Endodermal cell (in vitro differentiated cells): ENCODE measurements at regions not wholly inside any gene's neighbourhood (a gene's known extent, or its start where the extent isn't known, plus 50 kb on each side); places are given as distances from the start of the nearest gene placed in this dataset.

Experiments
- DNase-seq: peaks from one replicate; pipeline ENCODE4 v3.0.0-alpha.2; 2017
- H3K27ac ChIP-seq: 2 replicates; pipeline ENCODE4 v1.5.1; 2013; ENCODE audit warnings: mild to moderate bottlenecking, low read depth, low read length, moderate library complexity
- H3K27me3 ChIP-seq: 2 replicates; pipeline ENCODE4 v1.6.1; 2013; ENCODE audit warnings: mild to moderate bottlenecking, low read length, moderate library complexity; ENCODE audit not compliant: insufficient read depth, control insufficient read depth, poor library complexity, severe bottlenecking
- H3K36me3 ChIP-seq: 2 replicates; pipeline ENCODE4 v1.7.0; 2013; ENCODE audit warnings: mild to moderate bottlenecking, low read length, moderate library complexity; ENCODE audit not compliant: control insufficient read depth, insufficient read depth
- H3K4me1 ChIP-seq: one replicate; pipeline ENCODE4 v1.7.0; 2013; ENCODE audit warnings: low read length; ENCODE audit not compliant: control insufficient read depth, insufficient read depth
- H3K4me3 ChIP-seq: 2 replicates; pipeline ENCODE4 v1.5.1; 2013; ENCODE audit warnings: mild to moderate bottlenecking, low read length, moderate library complexity
- H3K9ac ChIP-seq: 2 replicates; pipeline ENCODE4 v1.6.1; 2013; ENCODE audit warnings: mild to moderate bottlenecking, low read length, moderate library complexity; ENCODE audit not compliant: poor library complexity, severe bottlenecking; ENCODE audit errors: extremely low read depth
- H3K9me3 ChIP-seq: 2 replicates; pipeline ENCODE4 v1.6.1; 2013; ENCODE audit warnings: mild to moderate bottlenecking, low read length, moderate library complexity; ENCODE audit not compliant: control insufficient read depth
- H3K27ac Mint-ChIP-seq: 2 replicates; pipeline ENCODE4 v1.8.0; 2020; ENCODE audit warnings: mixed read lengths
- H3K27me3 Mint-ChIP-seq: 2 replicates; pipeline ENCODE4 v1.8.0; 2021; ENCODE audit warnings: mild to moderate bottlenecking, mixed read lengths; ENCODE audit not compliant: insufficient read depth
- H3K36me3 Mint-ChIP-seq: 2 replicates; pipeline ENCODE4 v1.8.0; 2020; ENCODE audit warnings: low read depth, mixed read lengths
- H3K4me1 Mint-ChIP-seq: 2 replicates; pipeline ENCODE4 v1.8.0; 2020; ENCODE audit warnings: mixed read lengths
- H3K4me3 Mint-ChIP-seq: 2 replicates; pipeline ENCODE4 v1.8.0; 2020; ENCODE audit warnings: mild to moderate bottlenecking, moderate library complexity, mixed read lengths
- H3K9me3 Mint-ChIP-seq: 2 replicates; pipeline ENCODE4 v1.8.0; 2020; ENCODE audit warnings: mild to moderate bottlenecking, mixed read lengths
- CTCF ChIP-seq: fragments of 200-600 bp; sonication (generic); conservative IDR thresholded peaks from 2 replicates; pipeline ENCODE4 v1.5.0; 2021; ENCODE audit warnings: antibody characterized with exemption, mild to moderate bottlenecking
- WGBS, 2 experiments: methylation state at CpG; one replicate each; pipeline versions ENCODE4 v1.1.5 to v1.1.7; 2013; ENCODE audit warnings: missing lambda C conversion rate in 2 of 2, mixed read lengths in 1 of 2; ENCODE audit not compliant: insufficient coverage in 1 of 2, insufficient read length in 1 of 2; 5-methylcytosine and 5-hydroxymethylcytosine counted together

- TF ChIP-seq CTCF: no peak
- Histone ChIP-seq H3K4me1 (peaks cover 6% of the 10 kb centered on the region), H3K9ac (no peak overlapping the region), H3K9me3 (no peaks in the 10 kb centered on the region), H3K36me3 (no peaks in the 10 kb centered on the region), H3K27ac (no peak overlapping the region), H3K4me3 (no peak overlapping the region), H3K27me3 (peaks cover 17% of the 10 kb centered on the region)
- Mint-ChIP-seq H3K27ac (no peak overlapping the region), H3K36me3 (no peaks in the 10 kb centered on the region), H3K27me3 (peaks cover 47% of the 10 kb centered on the region), H3K9me3 (no peaks in the 10 kb centered on the region), H3K4me3 (no peak overlapping the region), H3K4me1 (peaks cover 10% of the 10 kb centered on the region)
- DNase-seq: no peak
- WGBS, 2 experiments: 94 to 100% methylated on average over 1 to 3 of the region's 3 CpGs
Observed at GRCh38 chr9:108186642-108187395, 669.0 kb downstream of the ACTL7B start.

DNA sequence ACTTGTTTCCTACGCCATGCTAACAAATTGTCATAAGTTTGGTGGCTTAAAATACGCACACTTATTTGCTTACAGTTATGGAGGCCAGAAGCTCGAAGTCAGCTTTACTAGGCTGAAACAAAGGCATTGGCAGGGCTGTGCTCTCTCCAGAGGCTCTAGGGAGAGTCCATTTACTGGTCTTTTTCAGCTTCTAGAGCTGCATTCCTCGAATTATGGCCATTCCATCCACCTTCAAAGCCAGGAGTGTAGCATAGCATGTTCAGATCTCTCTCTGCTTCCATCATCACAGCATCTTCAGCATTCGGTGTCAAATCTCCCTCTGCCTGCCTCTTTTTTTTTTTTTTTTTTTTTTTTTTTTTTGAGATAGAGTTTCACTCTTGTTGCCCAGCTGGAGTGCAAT, 670.2 kb downstream of the ACTL7B start:
- Histone ChIP-seq H3K27ac (no peak overlapping the region), H3K9ac (no peak overlapping the region), H3K4me3 (no peak overlapping the region), H3K9me3 (no peaks in the 10 kb centered on the region), H3K4me1 (peaks cover 6% of the 10 kb centered on the region), H3K27me3 (peaks cover 17% of the 10 kb centered on the region), H3K36me3 (no peaks in the 10 kb centered on the region)
- H3K4me3 Mint-ChIP-seq: no peak overlapping the region
- WGBS, 2 experiments: 91 to 97% methylated on average over 4 to 5 of the region's 5 CpGs
- peaks cover 10% of the 10 kb centered on the region for H3K4me1 Mint-ChIP-seq
- H3K27ac Mint-ChIP-seq: no peak overlapping the region
- H3K27me3 Mint-ChIP-seq: peaks cover 47% of the 10 kb centered on the region
- H3K36me3 Mint-ChIP-seq: no peaks in the 10 kb centered on the region
- TF ChIP-seq CTCF: no peak
- H3K9me3 Mint-ChIP-seq: no peaks in the 10 kb centered on the region
- DNase-seq: no peak

DNA sequence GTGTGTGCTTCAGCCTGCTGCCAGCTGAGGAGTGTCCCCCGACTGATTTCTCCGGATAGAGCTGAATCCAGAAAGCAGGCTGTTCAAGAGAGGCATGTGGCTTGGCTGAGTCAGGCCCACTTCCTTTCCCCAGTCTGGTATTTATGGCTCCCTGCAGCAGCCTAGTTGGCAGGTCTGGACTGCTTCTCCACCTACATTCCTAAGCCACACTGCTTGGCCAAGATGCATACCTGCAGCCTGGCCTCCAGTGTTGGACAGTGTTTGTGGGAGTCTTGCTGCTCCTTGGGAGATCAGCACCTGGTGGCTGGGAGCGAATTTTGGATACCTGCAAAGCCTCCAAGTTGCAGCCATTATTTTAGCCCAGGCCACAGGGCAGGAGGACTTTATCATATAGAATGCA, 670.8 kb downstream of the ACTL7B start:
- no peak overlapping the region for H3K4me3 Mint-ChIP-seq
- WGBS, 2 experiments: 90 to 100% methylated on average over 3 of the region's 3 CpGs
- H3K27ac ChIP-seq: no peak overlapping the region
- H3K27me3 ChIP-seq: peaks cover 17% of the 10 kb centered on the region
- H3K9ac ChIP-seq: no peak overlapping the region
- TF ChIP-seq CTCF: no peak
- H3K27me3 Mint-ChIP-seq: peaks cover 47% of the 10 kb centered on the region
- H3K36me3 Mint-ChIP-seq: no peaks in the 10 kb centered on the region
- H3K4me1 ChIP-seq: peaks cover 6% of the 10 kb centered on the region
- no peaks in the 10 kb centered on the region for H3K9me3 ChIP-seq
- H3K27ac Mint-ChIP-seq: no peak overlapping the region
- H3K4me1 Mint-ChIP-seq: peaks cover 10% of the 10 kb centered on the region
- no peak overlapping the region for H3K4me3 ChIP-seq
- DNase-seq: no peak
- H3K9me3 Mint-ChIP-seq: no peaks in the 10 kb centered on the region
- H3K36me3 ChIP-seq: no peaks in the 10 kb centered on the region
